OCI-LY7 (cell line): ENCODE measurements at regions not wholly inside any gene's neighbourhood (a gene's known extent, or its start where the extent isn't known, plus 50 kb on each side); places are given as distances from the start of the nearest gene placed in this dataset.

Source experiments
- EZH2phosphoT487 ChIP-seq: fragments of 200-600 bp; sonication (generic); IDR thresholded peaks from 2 replicates; pipeline ENCODE4 v1.6.1; 2018; ENCODE audit warnings: low read depth, borderline replicate concordance, mild to moderate bottlenecking, mixed run types, antibody characterized with exemption, low read length, moderate library complexity, mixed read lengths
- TF ChIP-seq, protein P1 (sequence below): fragments of 200-600 bp; sonication (generic); conservative IDR thresholded peaks from 2 replicates; pipeline ENCODE4 v1.5.1; 2014; ENCODE audit warnings: mild to moderate bottlenecking, antibody characterized with exemption, low read length, moderate library complexity, mixed read lengths

DNA sequence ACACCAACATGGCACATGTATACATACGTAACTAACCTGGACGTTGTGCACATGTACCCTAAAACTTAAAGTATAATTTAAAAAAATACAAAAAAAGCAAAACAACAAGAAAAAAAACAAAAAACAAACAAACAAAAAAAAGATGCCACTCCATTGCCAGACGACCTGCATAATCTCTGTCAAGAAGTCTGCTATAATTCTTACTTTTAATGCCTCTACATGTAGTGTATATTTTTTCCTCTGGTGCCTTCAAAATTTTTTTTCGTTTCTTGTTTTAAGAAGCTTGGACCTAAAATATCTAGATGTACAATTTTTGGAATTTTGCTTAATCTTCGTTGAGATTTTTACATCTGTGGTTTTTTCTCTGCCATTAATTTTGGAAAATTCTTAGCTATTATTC is 235.6 kb upstream of the ZNF521 start:
- TF ChIP-seq, protein P1, sequence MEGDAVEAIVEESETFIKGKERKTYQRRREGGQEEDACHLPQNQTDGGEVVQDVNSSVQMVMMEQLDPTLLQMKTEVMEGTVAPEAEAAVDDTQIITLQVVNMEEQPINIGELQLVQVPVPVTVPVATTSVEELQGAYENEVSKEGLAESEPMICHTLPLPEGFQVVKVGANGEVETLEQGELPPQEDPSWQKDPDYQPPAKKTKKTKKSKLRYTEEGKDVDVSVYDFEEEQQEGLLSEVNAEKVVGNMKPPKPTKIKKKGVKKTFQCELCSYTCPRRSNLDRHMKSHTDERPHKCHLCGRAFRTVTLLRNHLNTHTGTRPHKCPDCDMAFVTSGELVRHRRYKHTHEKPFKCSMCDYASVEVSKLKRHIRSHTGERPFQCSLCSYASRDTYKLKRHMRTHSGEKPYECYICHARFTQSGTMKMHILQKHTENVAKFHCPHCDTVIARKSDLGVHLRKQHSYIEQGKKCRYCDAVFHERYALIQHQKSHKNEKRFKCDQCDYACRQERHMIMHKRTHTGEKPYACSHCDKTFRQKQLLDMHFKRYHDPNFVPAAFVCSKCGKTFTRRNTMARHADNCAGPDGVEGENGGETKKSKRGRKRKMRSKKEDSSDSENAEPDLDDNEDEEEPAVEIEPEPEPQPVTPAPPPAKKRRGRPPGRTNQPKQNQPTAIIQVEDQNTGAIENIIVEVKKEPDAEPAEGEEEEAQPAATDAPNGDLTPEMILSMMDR, result no peak
- no peak for TF ChIP-seq EZH2phosphoT487
